T follicular helper cell (primary cell): ENCODE measurements at regions not wholly inside any gene's neighbourhood (a gene's known extent, or its start where the extent isn't known, plus 50 kb on each side); places are given as distances from the start of the nearest gene placed in this dataset.
"Not testable (repeated sequence)": the region's sequence is repeated elsewhere in the genome, so short reads cannot be mapped to it uniquely, and the experiment has no call there.

Experiments used
- DNase-seq: peaks from one replicate; pipeline ENCODE4 v3.0.0-alpha.2; 2020; ENCODE audit warnings: low read depth

DNA sequence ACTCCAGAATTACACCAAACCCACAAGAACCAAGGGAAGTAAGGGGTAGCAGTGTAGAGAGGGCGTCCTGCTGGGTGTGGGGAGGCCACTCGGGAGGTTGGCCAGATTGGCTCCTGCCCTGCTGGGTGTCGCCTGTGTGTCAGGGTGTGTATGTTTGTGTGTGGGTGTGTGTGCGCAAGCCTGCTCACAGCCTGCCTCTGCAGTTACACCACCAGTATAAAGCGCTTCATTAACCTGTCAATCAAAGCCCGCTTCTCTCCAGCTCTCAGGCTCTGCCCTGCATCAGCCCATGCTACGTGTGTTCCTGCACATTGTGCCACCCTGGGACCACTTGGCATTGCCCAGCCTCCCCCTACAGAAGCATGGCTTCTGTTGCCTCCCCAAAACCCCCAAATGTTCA is 83.3 kb upstream of the PAX2 start:
- no peak for DNase-seq

DNA sequence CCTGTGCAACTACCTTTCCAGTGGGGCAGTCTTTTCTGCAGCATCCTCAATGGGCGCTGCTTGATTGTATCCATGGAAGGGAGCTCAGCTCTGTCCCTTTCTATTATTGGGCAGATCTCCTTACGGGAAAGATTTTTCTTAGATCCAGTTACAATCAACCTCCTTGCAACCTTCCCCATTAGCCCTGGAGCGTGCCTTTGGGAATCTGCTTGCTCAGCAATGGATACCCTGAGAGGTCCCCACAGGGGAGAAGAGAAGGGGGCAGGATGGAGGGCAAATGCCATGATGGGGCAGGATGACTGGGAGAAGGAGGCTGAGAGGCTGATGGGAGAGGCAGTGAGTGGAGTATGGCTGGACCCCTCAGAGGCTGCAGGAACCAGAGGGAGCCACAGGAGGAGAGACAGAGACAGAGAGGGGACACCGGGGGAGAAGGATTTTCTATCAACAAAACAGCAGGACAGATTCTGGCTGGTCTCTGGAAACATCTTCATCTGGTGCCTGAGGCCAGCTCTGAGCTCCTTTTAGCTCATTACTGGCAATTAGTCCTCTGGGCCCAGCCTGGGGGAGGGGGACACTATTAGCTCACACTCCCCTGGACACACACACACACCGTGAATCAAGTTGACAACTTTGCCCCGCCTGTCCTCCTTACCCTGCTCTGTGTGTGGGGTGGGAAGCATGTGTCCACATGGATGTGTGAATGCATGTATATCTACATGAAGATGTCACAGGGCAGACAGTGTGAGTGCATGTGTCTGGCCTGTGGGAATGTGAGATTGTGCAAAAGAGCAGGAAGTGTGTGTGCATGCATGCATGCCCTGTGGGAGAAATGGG is 80.8 kb upstream of the PAX2 start:
- no peak for DNase-seq

DNA sequence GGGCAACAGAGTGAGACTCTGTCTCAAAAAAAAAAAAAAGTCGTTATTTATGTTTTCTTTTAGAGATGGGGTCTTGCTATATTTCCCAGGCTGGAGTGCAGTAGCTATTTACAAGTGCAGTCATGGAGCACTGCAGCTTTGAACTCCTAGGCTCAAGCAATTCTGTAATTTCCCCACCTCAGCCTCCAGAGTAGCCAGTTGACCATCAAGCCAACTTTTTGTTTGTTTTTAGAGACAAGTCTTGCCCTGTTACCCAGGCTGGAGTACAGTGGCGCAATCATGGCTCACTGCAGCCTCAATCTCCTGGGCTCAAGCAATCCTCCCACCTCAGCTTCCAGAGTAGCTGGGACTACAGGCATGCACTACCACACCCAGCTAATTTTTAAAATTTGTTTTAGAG is 78.7 kb upstream of the PAX2 start:
- DNase-seq: not testable (repeated sequence)

DNA sequence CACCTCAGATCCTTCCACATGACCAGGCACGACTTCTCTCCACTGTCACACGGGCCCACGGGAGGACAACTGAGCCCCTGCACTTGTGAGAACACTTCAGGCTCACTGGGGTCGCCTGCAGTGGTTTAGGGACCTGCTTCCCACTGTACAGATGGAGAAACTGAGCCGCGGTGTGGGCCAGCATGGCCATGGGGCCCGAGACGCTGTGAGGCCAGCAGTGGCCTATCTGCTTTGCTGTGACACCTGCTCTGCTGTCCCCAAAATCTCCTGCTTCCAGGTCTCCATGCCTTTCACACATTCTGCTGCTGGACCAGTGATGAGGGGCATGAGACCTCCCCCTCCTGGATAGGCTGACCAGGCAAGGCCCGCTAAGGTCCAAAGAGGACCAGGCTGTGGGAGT is 75.8 kb upstream of the PAX2 start:
- DNase-seq: no peak

DNA sequence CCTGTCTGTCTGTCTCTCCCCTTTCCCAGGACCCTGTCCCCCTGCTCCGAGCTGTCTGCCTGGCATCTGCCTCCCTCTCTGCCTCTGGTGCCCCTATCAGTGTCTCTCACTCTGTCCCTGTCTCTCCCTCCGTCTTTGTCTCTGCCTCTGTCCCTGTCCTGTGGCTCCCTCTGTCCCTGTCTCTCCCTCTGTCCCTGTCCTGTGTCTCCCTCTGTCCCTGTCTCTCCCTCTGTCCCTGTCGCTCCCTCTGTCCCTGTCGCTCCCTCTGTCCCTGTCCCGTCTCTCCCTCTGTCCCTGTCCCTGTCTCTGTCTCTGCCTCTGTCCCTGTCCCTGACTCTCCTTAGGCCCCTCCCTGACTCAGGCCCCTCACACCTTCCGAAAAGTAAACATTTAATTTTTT is 75.0 kb upstream of the PAX2 start:
- no peak for DNase-seq

DNA sequence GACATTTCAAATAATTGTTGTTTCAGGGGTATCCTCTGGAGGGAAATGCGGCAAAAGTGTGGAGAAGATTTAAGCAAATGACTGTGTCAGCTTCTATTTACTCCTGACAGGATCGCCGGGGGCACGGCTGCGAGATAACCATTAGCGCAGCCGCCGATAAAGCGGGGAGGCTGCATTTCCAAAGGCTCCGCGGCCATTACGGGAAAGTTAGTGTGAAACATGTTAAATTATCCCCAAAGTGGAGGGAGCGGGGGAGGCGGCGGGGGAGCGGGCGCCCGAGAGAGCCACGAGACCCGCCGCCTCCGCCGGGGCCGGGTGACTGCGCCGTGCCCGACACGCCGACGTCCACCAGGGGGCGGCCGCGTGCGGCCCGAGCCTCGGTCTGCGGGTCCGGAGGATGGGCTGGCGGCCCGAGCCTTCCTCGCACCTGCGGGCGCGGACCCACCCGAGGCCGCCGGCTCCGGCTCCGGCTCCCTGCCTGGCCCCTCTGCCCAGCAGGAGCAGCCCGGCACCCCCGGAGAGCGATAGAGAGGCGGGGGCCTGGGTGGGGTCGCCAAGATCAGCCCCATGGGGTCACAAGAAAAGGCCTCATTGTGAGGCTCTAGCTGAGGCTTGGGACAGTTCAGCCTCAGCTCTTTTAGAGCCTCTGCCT is 74.4 kb upstream of the PAX2 start:
- DNase-seq: peak; percentile 33

DNA sequence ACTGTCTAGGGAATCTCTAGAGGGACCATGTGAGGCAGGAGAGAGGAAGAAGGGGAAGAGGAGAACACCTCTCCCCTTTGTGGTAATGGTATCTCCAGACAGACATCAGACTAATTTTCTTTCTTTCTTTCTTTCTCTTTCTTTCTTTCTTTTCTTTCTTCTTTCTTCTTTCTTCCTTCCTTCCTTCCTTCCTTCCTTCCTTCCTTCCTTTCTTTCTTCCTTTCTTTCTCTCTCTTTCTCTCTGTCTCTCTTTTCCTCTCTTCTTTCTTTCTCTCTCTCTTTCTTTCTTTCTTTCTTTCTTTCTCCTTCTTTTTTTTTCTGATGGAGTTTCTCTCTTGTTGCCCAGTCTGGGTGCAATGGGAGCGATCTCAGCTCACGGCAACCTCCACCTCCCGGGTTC is 73.2 kb upstream of the PAX2 start:
- no peak for DNase-seq

DNA sequence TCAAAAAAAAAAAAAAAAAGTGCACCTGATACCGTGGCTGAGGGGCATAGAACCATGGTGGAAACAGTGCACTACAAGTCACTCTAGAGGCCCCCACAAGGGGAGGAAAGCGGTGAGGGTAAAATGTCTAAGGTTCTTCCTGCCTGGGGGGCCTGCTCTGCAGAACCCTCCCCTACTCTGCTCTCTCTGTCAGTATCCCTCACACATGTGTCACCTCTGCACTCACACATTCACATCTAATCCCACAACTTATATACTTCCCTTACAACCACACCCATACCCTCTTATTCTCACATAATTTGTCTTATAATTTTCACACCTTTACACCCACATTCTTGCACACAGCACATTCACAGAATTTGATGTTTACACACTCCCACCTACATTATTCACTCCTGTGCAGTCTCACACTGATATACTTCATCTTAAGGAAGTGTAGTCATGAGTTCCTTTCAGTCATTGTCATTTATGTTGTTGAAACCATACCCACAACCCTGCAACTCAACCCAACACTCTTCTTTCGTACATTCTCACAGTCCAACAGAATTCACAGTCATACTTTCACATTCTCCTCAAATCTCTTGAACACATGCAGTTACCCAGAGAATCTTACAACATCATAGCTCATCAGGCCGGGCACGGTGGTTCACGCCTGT is 68.0 kb upstream of the PAX2 start:
- no peak for DNase-seq

DNA sequence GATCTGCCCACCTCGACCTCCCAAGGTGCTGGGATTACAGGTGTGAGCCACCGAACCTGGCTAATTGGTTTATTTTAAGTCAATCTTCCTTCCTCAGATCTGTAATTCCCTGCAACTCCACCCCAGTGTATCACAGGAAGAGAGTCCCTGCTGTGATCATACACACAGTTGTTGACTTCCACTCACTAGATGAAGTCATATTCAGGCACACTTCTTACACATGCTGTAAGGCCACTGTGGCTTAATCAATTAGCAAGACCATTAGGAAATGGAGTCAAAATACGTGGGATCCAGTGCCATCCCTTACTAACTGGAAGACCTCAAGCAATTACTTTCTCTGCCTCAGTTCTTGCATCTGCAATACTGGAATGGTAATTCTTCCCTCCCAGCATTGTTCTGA is 66.1 kb upstream of the PAX2 start:
- DNase-seq: no peak

DNA sequence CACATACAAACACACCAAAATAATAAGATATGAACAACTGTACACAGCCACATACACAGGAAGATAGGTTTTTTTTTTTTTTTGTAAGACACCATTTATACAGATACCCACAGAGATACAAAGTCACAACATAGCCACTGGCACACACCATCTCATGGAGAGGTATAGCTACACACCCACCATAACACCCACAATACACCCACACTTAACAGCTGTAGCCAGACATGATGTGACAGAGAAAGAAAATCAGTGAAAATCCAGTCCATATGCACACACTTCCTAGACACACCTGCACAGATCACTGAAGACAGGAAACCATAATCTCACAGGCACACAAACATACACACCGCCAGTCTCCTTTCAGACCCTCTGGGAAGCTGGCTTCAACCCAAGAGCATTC is 62.4 kb upstream of the PAX2 start:
- DNase-seq: no peak

DNA sequence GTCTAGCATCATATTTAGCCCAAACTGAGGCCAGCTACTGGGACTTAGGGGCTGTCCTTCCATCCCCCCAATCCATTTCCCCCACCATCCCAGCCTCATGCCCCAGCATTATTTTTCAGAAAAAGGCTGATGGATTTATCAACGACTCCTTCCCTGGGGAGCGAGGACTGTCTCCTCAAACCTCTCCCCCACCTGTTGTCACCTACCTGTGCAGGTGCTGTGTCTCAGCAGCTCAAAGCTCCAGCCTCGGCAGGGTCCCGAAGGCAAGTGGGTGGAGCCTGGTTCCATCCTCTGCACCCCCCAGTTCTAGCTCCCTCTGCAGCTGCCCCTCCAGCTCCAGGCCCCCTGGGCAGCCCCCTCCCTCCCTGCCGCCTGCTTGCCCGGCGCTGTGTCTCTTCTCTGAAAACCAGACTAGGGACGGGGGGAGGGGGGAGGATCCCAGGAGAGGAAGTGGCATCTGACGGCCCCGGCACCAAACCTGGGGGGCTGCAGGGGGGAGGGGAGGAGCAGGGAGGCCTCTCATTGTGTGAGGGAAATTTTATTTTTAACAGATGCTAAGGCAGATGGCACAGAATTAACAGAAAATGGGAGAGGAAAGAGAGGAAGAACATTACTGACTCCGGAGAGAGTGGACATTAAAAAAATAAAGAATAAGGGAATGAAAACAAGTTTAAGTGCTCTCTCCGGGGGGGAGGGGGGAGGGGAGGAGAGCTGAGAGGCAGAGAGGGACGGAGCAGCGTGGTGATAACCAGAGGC is 61.7 kb upstream of the PAX2 start:
- DNase-seq: no peak

DNA sequence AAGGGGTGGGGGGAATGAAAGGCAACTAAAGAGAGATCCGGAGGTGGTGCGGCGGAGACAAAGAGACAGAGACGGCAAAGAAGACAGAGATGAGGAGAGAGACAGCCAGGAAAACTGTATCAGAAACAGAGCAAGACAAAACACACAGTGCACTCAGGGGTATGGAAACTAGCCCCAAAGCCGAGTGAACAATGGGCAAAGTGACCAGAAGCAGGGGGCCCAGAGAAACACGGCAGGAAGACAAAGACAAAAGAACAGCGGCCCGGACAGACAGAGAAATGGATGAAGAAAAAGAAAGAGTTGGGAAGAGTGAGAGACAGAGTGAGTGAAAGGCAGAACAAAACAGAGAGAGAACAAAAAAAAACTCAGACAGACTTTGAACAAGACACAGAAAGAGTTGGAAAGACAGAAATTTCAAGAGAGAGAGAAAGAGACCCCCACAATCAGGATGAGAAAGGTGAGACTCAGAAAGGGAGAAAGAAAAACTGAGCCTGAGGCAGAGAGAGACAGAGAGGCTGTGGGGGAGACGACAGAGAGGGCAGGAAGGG is 60.6 kb upstream of the PAX2 start:
- DNase-seq: no peak

DNA sequence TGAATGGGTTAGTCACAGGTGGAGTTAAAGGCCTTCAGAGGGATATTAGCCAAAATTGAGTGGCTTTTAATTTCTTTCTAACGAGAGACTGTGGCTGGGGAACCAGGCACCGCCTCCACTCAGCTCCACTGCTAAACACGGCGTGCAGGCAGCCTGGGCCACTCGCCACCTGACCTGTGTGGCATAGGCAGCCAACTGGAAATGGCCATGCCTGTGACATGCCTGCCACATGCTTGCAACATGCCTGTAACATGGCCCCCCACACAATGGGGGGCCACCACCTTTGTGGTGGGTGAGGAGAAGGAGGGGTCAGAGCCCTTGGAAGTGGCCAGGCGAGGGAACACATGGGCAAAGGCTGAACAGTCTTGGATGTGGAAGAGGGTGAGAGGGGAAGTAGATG is 60.1 kb upstream of the PAX2 start:
- no peak for DNase-seq

DNA sequence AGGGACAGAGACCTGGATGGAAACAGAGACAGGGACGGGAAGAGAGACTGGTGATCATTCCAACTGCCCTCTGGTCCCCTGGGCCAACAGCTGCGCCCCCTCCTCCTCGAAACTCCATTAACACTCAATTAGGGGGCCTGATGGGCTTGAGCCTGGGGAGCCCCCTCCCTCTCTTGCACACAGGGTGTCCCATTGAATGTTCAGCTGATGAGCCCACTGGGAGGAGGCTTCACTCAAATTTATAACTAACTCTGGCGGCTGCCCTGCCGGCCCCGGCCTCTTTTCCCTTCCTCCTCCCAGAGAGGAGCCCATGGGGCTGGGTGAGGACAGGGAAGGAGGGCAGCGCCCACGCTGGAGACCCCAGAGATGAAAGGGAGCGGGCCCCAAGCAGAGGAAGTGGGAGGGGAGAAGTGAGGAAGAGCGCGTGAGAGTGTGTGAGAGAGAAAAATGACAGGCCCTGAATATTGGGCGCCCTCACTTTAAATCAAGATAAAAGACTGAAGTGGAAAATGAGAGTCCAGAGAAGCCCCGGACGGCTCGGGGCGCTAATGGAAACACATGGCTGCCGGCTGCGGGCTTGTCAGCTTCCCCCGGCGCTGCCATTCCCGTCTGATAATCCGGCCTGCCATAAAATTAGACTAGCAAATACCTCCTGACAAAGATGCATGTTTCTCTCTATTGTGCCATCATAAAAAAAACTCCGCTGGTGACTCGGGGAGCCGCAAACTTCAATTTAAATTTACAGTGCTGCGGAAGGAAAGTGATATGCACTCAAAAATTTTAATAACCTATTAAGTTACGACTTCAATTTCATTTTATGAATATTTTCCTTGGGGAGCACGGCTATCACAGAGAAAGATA is 58.0 kb upstream of the PAX2 start:
- DNase-seq: no peak

DNA sequence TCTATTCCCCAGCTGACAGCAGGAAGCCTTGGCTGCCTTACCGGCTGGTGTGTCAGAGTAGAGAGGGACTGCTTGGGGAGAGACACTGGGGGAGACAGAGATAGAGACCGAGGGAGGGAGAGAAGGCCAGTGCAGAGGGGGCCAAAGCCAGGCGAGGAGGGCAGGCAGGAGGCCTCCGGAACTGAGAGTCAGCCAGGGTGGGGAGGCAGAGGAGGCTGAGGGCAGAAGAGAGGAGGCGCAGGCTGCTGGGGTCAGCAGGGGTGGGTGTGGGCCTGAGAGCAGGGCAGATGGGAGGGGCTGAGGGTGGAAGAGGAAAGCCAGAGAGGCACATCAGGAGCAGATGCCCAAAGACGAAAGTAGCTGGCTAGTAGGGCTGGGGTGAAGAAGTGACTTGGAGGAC is 57.2 kb upstream of the PAX2 start:
- DNase-seq: no peak

DNA sequence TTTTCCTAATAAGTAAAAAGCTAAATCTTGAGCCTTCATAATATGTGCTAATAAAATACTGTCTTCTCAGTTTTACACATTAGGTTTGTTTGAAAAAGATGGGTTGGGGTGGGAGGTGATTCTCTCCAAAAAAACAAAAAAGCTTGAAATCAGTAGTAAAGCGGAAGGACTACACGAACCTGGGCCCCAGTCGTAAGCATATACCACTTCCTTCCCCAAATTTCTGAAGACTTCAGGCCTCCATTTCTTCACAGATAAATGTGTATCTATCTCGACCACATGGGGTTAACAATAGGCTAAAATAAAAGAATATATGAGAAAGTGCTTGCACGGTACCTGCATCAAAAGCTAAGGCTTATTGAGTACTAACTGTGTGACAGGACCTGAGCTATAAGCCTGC is 51.6 kb upstream of the PAX2 start:
- no peak for DNase-seq
